ENCODE measurements at regions not wholly inside any gene's neighbourhood (a gene's known extent, or its start where the extent isn't known, plus 50 kb on each side); places are given as distances from the start of the nearest gene placed in this dataset.

DNA sequence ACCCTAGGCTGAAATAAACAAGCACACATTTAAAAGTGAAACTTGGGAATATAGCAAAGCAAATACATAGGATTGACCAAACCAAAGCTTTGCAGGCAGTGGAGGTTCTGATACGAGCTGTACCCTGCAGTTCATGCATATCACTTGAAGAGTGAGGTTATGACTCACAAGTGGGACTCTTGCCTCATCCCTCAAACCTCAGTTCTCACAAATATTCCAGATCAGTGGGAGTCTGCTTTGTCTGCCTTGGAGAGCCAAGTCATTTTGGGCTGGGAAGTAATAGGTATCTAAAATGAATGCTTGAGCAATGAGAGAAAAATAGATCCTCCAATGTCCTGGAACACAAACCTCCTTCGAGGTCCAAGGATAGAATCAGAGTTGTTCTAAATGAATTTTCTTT lies 116.4 kb downstream of the LRIG3 start:
- TF ChIP-seq, protein P1, sequence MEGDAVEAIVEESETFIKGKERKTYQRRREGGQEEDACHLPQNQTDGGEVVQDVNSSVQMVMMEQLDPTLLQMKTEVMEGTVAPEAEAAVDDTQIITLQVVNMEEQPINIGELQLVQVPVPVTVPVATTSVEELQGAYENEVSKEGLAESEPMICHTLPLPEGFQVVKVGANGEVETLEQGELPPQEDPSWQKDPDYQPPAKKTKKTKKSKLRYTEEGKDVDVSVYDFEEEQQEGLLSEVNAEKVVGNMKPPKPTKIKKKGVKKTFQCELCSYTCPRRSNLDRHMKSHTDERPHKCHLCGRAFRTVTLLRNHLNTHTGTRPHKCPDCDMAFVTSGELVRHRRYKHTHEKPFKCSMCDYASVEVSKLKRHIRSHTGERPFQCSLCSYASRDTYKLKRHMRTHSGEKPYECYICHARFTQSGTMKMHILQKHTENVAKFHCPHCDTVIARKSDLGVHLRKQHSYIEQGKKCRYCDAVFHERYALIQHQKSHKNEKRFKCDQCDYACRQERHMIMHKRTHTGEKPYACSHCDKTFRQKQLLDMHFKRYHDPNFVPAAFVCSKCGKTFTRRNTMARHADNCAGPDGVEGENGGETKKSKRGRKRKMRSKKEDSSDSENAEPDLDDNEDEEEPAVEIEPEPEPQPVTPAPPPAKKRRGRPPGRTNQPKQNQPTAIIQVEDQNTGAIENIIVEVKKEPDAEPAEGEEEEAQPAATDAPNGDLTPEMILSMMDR (conservative IDR thresholded peaks at IDR 0.05; ENCODE audit: low read depth, low read length): no peak
- TF ChIP-seq EZH2 (IDR thresholded peaks at IDR 0.05; ENCODE audit: low read length, unreplicated experiment) (no peak), EZH2phosphoT487 (IDR thresholded peaks at IDR 0.05; ENCODE audit: borderline replicate concordance, low read length) (no peak)
